Dedifferentiated amniotic fluid mesenchymal stem cell (primary cell): ENCODE measurements at regions not wholly inside any gene's neighbourhood (a gene's known extent, or its start where the extent isn't known, plus 50 kb on each side); places are given as distances from the start of the nearest gene placed in this dataset.
"Not testable (repeated sequence)": the region's sequence is repeated elsewhere in the genome, so short reads cannot be mapped to it uniquely, and the experiment has no call there.

Experiments
- DNase-seq: peaks from one replicate; pipeline ENCODE4 v3.0.0-alpha.2; 2016; ENCODE audit errors: extremely low spot score

GRCh38 chr5:78726571-78726970 is 78.0 kb upstream of the LHFPL2 start:
- peak; percentile 18 for DNase-seq

GRCh38 chr5:78726003-78726402 is 77.4 kb upstream of the LHFPL2 start:
- DNase-seq, result no peak

GRCh38 chr5:78724061-78724460 is 75.5 kb upstream of the LHFPL2 start:
- DNase-seq, result no peak

GRCh38 chr5:78720997-78721396 is 72.4 kb upstream of the LHFPL2 start:
- no peak for DNase-seq

GRCh38 chr5:78720227-78720985 is 71.8 kb upstream of the LHFPL2 start:
- DNase-seq, result no peak

GRCh38 chr5:78719504-78720219 is 71.1 kb upstream of the LHFPL2 start:
- no peak for DNase-seq

- no peak for DNase-seq
Observed at GRCh38 chr5:78718824-78719223, 70.3 kb upstream of the LHFPL2 start.

GRCh38 chr5:78717674-78718584 is 69.4 kb upstream of the LHFPL2 start:
- DNase-seq, result no peak

GRCh38 chr5:78716206-78716605 is 67.6 kb upstream of the LHFPL2 start:
- no peak for DNase-seq

GRCh38 chr5:78715351-78715750 is 66.8 kb upstream of the LHFPL2 start:
- DNase-seq, result not testable (repeated sequence)

- DNase-seq, result not testable (repeated sequence)
Observed at GRCh38 chr5:78711670-78712069, 63.1 kb upstream of the LHFPL2 start.

GRCh38 chr5:78709729-78710430 is 61.3 kb upstream of the LHFPL2 start:
- DNase-seq, result not testable (repeated sequence)

- DNase-seq, result no peak
Observed at GRCh38 chr5:78706825-78707224, 58.3 kb upstream of the LHFPL2 start.

GRCh38 chr5:78706381-78706780 is 57.8 kb upstream of the LHFPL2 start:
- no peak for DNase-seq

GRCh38 chr5:78705826-78706225 is 57.3 kb upstream of the LHFPL2 start:
- no peak for DNase-seq

- no peak for DNase-seq
Observed at GRCh38 chr5:78701795-78702410, 53.3 kb upstream of the LHFPL2 start.

GRCh38 chr5:78699552-78700153 is 51.1 kb upstream of the LHFPL2 start:
- peak; percentile 83 for DNase-seq

GRCh38 chr5:78698191-78698791 is 49.7 kb upstream of the LHFPL2 start:
- peak; percentile 38 for DNase-seq
